ENCODE measurements at regions not wholly inside any gene's neighbourhood (a gene's known extent, or its start where the extent isn't known, plus 50 kb on each side); places are given as distances from the start of the nearest gene placed in this dataset.

GRCh38 chr21:27225151-27225550 is 258.3 kb upstream of the ADAMTS5 start:
- TF ChIP-seq CTCF (conservative IDR thresholded peaks at IDR 0.05) (no peak), ZFX (IDR thresholded peaks at IDR 0.05) (no peak)
